ENCODE measurements at regions not wholly inside any gene's neighbourhood (a gene's known extent, or its start where the extent isn't known, plus 50 kb on each side); places are given as distances from the start of the nearest gene placed in this dataset.

- TF ChIP-seq CTCF (IDR thresholded peaks at IDR 0.05) (no peak), POLR2A (IDR thresholded peaks at IDR 0.05) (no peak)
These were observed 754.1 kb upstream of the SLC8A1 start for GRCh38 chr2:41206004-41206403.

All from thyroid gland (tissue), 4 donors.